ENCODE measurements at regions not wholly inside any gene's neighbourhood (a gene's known extent, or its start where the extent isn't known, plus 50 kb on each side); places are given as distances from the start of the nearest gene placed in this dataset.

- Histone ChIP-seq H3K27me3 (ENCODE audit: insufficient read depth, low read length) (no peaks in the 10 kb centered on the region), H3K9me3 (ENCODE audit: control insufficient read depth, low read depth, low read length) (no peaks in the 10 kb centered on the region), H3K23me2 (ENCODE audit: insufficient read length, low read depth, low read length, poor library complexity, severe bottlenecking) (no peaks in the 10 kb centered on the region), H3K23ac (ENCODE audit: insufficient read length, low read depth, low read length) (no peak overlapping the region), H3K27ac (ENCODE audit: insufficient read length, low read depth, low read length) (no peak overlapping the region), H2BK12ac (ENCODE audit: insufficient read length, low read depth, low read length) (no peak overlapping the region), H2AFZ (ENCODE audit: low read length) (no peak overlapping the region), H3K79me1 (ENCODE audit: insufficient read depth, low read depth, low read length, poor library complexity, severe bottlenecking) (no peaks in the 10 kb centered on the region), H2BK20ac (ENCODE audit: low read depth, low read length, poor library complexity, severe bottlenecking) (no peak overlapping the region), H3K14ac (ENCODE audit: insufficient read depth, low read length) (no peak overlapping the region), H3T11ph (ENCODE audit: low read length) (no peak overlapping the region), H4K20me1 (ENCODE audit: control insufficient read depth, insufficient read depth, insufficient read length) (no peaks in the 10 kb centered on the region), H3K4ac (ENCODE audit: low read depth, low read length) (no peak overlapping the region), H2BK15ac (ENCODE audit: low read depth, low read length) (no peak overlapping the region), H2BK120ac (ENCODE audit: low read depth, low read length, poor library complexity, severe bottlenecking) (no peak overlapping the region), H2BK5ac (ENCODE audit: insufficient read length, low read length) (no peak overlapping the region), H3K4me2 (ENCODE audit: insufficient read depth, insufficient read length, low read length) (no peak overlapping the region), H3K79me2 (ENCODE audit: insufficient read depth, low read length) (no peaks in the 10 kb centered on the region), H2AK5ac (ENCODE audit: insufficient read length, low read length) (no peak overlapping the region), H4K91ac (ENCODE audit: insufficient read length, low read depth, low read length) (no peak overlapping the region), H4K5ac (ENCODE audit: insufficient read length, low read depth, low read length) (no peak overlapping the region), H3K56ac (ENCODE audit: insufficient read length, low read depth, low read length) (no peak overlapping the region), H3K4me1 (ENCODE audit: insufficient read depth, low read length) (no peaks in the 10 kb centered on the region), H3K9ac (ENCODE audit: extremely low read depth, insufficient read length, low read length) (no peak overlapping the region), H4K8ac (replicated peaks; ENCODE audit: insufficient read length, low read depth, low read length) (no peak overlapping the region), H3K18ac (ENCODE audit: insufficient read length, low read depth, low read length) (no peak overlapping the region)
- H3K9me3 Mint-ChIP-seq: no peaks in the 10 kb centered on the region; a peak in 1 of 5 replicates
- no peaks in the 10 kb centered on the region for H3K36me3 Mint-ChIP-seq (ENCODE audit: insufficient read depth in 1 of 3, low read depth in 3 of 3)
- H3K4me3 Mint-ChIP-seq: no peak overlapping the region
- H3K27ac Mint-ChIP-seq: peak overlapping the region in 1 of 3 experiments; percentile 81; a peak in 1 of 7 replicates
- no CpG with 5 or more reads among the region's 1 CpG for WGBS (ENCODE audit: extremely low coverage, insufficient read length, low lambda C conversion rate)
- H3K4me1 Mint-ChIP-seq: no peaks in the 10 kb centered on the region
- TF ChIP-seq CTCF (conservative IDR thresholded peaks at IDR 0.05): no peak
- no peak for DNase-seq
- H3K27me3 Mint-ChIP-seq (ENCODE audit: low read depth): no peaks in the 10 kb centered on the region
Observed at GRCh38 chr3:102802819-102803420, 368.1 kb downstream of the ZPLD1 start.
